ENCODE measurements at regions not wholly inside any gene's neighbourhood (a gene's known extent, or its start where the extent isn't known, plus 50 kb on each side); places are given as distances from the start of the nearest gene placed in this dataset.

DNA sequence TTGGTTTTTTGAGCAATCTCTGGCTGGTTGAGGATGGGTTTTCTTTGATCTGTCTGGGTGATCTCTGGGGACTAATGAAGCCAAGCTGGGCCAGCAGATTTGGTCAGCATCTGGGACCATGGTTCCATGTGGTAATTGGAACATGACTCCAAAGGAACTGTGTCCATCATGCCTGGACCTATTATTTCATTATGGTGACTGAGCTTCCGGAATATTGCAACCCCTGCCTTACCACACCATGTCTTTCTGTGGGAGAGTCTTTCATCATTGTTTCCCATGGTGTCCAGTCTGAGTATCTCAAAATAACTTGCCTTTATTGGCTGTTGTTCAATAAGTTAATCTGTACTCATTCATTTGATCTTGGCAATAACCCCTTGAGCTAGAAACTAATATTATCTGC is 624.9 kb upstream of the TBX3 start:
- Histone ChIP-seq H2AFZ (ENCODE audit: low read length) (no peak overlapping the region), H4K5ac (ENCODE audit: insufficient read length, low read depth, low read length) (no peak overlapping the region), H3K56ac (replicated peaks; ENCODE audit: insufficient read length, low read depth, low read length) (no peak overlapping the region), H2BK12ac (ENCODE audit: low read depth, low read length) (no peak overlapping the region), H2BK120ac (replicated peaks; ENCODE audit: low read depth, low read length) (no peak overlapping the region), H3K23ac (ENCODE audit: insufficient read length) (no peak overlapping the region), H3K9ac (replicated peaks in 1 of 4; ENCODE audit: extremely low read depth in 1 of 4, low read depth in 3 of 4, low read length in 3 of 4) (no peak overlapping the region), H2BK20ac (ENCODE audit: low read length) (no peak overlapping the region), H2AK5ac (ENCODE audit: low read depth, low read length) (no peak overlapping the region), H3K4me2 (ENCODE audit: insufficient read depth in 1 of 2, low read depth in 2 of 2, low read length in 2 of 2) (no peak overlapping the region), H2BK5ac (ENCODE audit: low read depth, low read length) (no peak overlapping the region), H3K36me3 (ENCODE audit: control insufficient read depth in 2 of 4, insufficient read depth in 4 of 4, low read length in 3 of 4) (no peaks in the 10 kb centered on the region), H3K14ac (ENCODE audit: insufficient read length) (no peak overlapping the region), H4K20me1 (replicated peaks in 1 of 2; ENCODE audit: control insufficient read depth in 1 of 2, insufficient read depth in 2 of 2, low read length in 2 of 2) (no peaks in the 10 kb centered on the region), H3K18ac (ENCODE audit: extremely low read depth, low read length) (no peak overlapping the region), H3K4me3 (ENCODE audit: extremely low read depth in 1 of 4, insufficient read depth in 2 of 4, low read depth in 3 of 4, low read length in 4 of 4) (no peak overlapping the region), H3K27me3 (replicated peaks in 1 of 4; ENCODE audit: control insufficient read depth in 3 of 4, extremely low read depth in 1 of 4, insufficient read depth in 3 of 4, low read length in 3 of 4) (no peaks in the 10 kb centered on the region), H3K23me2 (ENCODE audit: low read depth, low read length) (no peaks in the 10 kb centered on the region), H3K4ac (replicated peaks; ENCODE audit: insufficient read length, low read depth, low read length) (no peak overlapping the region), H3K27ac (ENCODE audit: low read depth, low read length) (no peak overlapping the region), H4K8ac (ENCODE audit: extremely low read depth, insufficient read depth, low read length) (no peak overlapping the region), H3K79me1 (ENCODE audit: low read depth, low read length) (no peaks in the 10 kb centered on the region), H2BK15ac (ENCODE audit: low read length) (no peak overlapping the region), H3K79me2 (ENCODE audit: control insufficient read depth in 1 of 2, insufficient read depth in 2 of 2, low read length in 2 of 2) (no peaks in the 10 kb centered on the region), H3K9me3 (ENCODE audit: insufficient read depth in 2 of 2, low read depth in 1 of 2, low read length in 1 of 2) (no peaks in the 10 kb centered on the region), H3K4me1 (replicated peaks in 1 of 4; ENCODE audit: control insufficient read depth in 3 of 4, insufficient read depth in 4 of 4, low read length in 3 of 4) (no peaks in the 10 kb centered on the region), H4K91ac (replicated peaks; ENCODE audit: insufficient read length, low read length) (no peak overlapping the region)
- TF ChIP-seq EZH2 (IDR thresholded peaks at IDR 0.05; ENCODE audit: low read depth, low read length, severe bottlenecking) (no peak), MAFK (IDR thresholded peaks at IDR 0.05; ENCODE audit: low read depth, low read length) (no peak), TBP (IDR thresholded peaks at IDR 0.05; ENCODE audit: low read depth, low read length) (no peak), RFX5 (IDR thresholded peaks at IDR 0.05; ENCODE audit: borderline replicate concordance, low read depth, low read length) (no peak), KDM5A (IDR thresholded peaks at IDR 0.05; ENCODE audit: low read length) (no peak), SIX5 (IDR thresholded peaks at IDR 0.05; ENCODE audit: low read depth, low read length) (no peak), CBX8 (IDR thresholded peaks at IDR 0.05; ENCODE audit: borderline replicate concordance, low read depth, low read length) (no peak), PHF8 (conservative IDR thresholded peaks at IDR 0.05; ENCODE audit: low read depth, low read length) (no peak), CBX5 (IDR thresholded peaks at IDR 0.05; ENCODE audit: low read depth, low read length) (no peak), TAF1 (IDR thresholded peaks at IDR 0.05; ENCODE audit: low read depth, low read length) (no peak)
- TF ChIP-seq, protein P1, sequence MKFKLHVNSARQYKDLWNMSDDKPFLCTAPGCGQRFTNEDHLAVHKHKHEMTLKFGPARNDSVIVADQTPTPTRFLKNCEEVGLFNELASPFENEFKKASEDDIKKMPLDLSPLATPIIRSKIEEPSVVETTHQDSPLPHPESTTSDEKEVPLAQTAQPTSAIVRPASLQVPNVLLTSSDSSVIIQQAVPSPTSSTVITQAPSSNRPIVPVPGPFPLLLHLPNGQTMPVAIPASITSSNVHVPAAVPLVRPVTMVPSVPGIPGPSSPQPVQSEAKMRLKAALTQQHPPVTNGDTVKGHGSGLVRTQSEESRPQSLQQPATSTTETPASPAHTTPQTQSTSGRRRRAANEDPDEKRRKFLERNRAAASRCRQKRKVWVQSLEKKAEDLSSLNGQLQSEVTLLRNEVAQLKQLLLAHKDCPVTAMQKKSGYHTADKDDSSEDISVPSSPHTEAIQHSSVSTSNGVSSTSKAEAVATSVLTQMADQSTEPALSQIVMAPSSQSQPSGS (IDR thresholded peaks at IDR 0.05; ENCODE audit: low read length): no peak
- DNase-seq (ENCODE audit: low read depth in 1 of 2, low spot score in 2 of 2) (no peak), FAIRE-seq (no peak)
- CTCF ChIA-PET (ENCODE audit: partially characterized antibody): interaction anchor here (0.6 to 2.0 kb wide), 7 partner anchors 8 to 684 kb away, joined by 3 to 5 read pairs (median 3); no protein-coding TSS in a partner anchor
- POLR2A ChIA-PET (ENCODE audit: partially characterized antibody): no interaction called here
- WGBS, 2 experiments (ENCODE audit: extremely low coverage in 1 of 2, insufficient coverage in 1 of 2, insufficient read length in 1 of 2, insufficient replicate concordance in 2 of 2, low coverage in 1 of 2, low lambda C conversion rate in 2 of 2, missing lambda C conversion rate in 1 of 2): 85% methylated on average over 1 of the region's 1 CpG; no CpG with 5 or more reads in 1 of the 2 experiments

All from H1 (cell line).